HG03521 (cell line): ENCODE measurements at regions not wholly inside any gene's neighbourhood (a gene's known extent, or its start where the extent isn't known, plus 50 kb on each side); places are given as distances from the start of the nearest gene placed in this dataset.
"Not testable (repeated sequence)": the region's sequence is repeated elsewhere in the genome, so short reads cannot be mapped to it uniquely, and the experiment has no call there.

Experiments used
- ATAC-seq: cut with Tn5 transposase; IDR thresholded peaks from one replicate; pipeline ENCODE4 v1.9.1; 2021; ENCODE audit warnings: mild to moderate bottlenecking, moderate library complexity; ENCODE audit not compliant: unreplicated experiment

GRCh38 chr5:165004175-165004574 is 1498.8 kb downstream of the MAT2B start:
- no peak for ATAC-seq

DNA sequence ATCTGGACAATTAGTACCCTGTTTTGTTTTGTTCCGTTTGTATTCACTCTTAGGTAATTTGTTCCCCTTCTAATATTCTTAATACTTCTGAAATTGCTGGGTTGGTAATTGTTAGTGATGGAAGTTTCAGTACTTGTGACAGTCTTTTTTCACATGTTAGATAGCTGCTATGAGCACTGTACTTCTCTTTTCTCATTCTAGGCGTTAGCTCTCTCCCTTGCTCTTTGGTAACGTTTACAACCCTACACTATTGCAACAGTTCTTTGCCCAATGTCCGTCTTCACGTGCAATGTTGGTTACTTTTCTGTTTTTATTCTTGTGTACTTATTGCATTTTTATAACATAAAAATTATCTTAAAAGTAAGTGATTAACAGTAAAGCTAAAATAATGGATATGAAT is 1509.0 kb downstream of the MAT2B start:
- ATAC-seq: no peak

GRCh38 chr5:165015126-165015525 is 1509.7 kb downstream of the MAT2B start:
- ATAC-seq: no peak

DNA sequence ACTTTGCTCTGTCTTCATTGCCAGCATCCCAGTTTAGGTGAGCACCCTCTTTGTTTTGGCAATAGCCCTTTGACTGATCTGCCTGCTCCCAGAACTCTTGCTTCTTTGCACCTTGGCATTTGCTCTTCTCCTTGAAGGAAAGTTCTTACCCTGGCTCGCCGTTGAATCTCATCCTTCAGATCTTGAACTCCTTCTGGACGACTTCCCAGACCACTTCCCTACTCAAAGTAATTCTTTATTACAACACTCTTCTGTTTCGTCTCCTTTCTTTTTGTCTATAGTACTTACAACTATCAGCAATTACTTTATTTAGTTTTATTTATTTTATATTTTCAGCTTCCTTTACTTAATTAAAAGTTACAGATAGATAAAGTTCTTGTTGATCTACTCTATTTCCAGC is 1510.1 kb downstream of the MAT2B start:
- no peak for ATAC-seq

DNA sequence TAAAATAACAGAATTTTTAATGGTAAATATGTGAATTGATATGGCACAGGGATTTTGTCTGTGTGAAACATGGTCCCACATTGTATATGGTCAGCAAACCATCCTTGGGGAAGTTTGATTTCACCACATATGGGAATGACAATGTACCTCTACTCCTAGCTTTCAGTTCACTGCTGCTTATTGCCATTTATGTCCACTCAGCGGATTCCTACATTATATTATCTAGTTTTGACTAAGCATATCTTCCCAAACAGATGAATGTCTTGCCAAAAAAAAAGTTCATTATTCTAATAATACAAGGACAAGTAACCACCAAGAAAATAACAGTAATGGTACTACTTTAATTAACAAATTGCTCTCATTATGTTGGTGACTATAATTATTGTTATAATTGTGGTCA is 1521.6 kb downstream of the MAT2B start:
- no peak for ATAC-seq

DNA sequence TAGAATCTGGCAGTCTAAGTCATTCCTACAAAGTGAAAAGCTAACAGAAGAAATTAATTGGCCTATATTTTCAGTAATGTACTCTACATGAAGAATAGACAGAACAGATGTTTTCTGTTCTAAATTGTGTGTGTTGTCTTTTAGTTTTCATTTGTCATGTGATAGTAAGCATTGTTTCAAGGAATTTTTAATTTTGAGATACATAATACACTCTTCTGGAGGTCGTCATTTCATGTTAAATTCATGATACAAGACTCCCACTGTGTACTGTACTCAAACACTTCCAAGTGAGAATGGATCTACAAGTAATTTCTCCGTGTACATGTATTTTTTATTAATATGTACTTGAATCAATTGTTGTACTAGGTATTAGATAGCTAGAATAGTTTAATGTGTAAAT is 1522.9 kb downstream of the MAT2B start:
- ATAC-seq: no peak

DNA sequence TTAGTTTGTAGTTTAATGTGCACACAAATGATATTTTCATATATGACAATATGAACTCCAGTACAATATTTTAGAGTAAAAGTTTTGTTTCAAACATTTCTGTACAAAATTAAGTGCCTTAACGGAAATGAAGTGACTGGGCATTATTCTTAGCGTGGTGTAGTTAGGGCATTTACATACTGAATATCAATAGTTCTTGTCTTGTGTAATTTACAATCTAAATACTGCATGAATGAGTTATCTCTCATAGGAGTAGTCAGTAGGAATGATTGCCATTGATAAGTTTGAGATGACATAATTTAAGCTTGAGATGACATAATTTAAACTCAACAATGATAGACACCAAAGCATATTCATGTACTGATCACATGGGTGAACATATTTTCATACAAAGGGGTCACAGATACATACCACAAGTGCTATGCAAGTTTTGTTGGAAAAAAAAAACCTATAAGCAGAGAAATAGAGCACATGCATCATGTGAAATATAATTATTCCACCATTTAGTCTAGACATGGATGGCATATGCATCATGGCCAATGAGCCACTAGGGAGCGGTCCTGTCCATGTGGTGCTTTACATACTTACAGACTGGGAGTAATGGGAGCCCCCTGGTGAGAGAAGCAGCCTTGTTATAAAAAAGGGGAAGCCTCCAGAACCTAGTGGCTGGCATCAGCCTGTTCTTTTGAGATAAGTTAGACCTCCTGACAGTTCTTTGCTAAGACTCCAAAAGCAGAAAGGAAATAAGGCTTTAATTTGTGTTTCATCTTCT is 1523.9 kb downstream of the MAT2B start:
- no peak for ATAC-seq

DNA sequence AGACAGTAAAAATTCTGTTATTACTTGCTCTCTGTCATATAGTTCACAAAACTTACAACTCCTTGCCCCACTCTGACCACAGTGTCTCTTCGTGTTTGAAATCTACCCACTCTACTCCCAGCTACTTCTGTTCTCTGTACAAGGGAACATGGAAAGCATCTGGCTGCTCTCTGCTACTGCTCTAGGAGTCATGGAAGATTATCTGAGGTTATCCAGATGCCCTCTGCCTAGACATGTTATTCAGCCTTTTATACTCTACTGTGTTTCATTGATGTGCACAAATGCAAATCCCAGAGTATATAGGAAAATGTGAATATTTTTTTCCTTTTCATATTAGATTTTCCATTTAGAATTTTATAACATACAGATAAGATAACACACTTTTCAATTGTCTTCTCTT is 1525.6 kb downstream of the MAT2B start:
- ATAC-seq: no peak

DNA sequence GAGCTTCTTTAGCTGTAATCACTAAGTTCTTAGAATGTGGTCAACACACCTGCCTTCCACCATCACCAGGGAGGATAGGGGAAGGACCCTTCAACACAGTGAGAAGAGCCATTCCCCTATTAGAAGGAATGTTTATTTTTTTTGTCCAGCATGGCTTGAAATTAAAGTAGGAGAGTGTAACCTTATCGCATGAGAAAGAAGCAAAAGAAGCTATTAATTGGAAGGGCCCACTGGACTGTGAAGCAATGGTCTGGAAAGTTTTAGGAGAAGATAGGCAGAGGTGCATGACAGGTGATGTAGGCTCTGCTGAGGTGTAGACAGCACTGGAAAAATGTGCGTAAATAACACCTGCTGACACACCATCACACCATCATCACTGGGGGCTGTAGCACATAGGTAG is 1526.0 kb downstream of the MAT2B start:
- ATAC-seq: no peak

GRCh38 chr5:165035520-165035919 is 1530.1 kb downstream of the MAT2B start:
- ATAC-seq: no peak

GRCh38 chr5:165039748-165040147 is 1534.3 kb downstream of the MAT2B start:
- no peak for ATAC-seq

GRCh38 chr5:165045941-165046340 is 1540.5 kb downstream of the MAT2B start:
- ATAC-seq: not testable (repeated sequence)

DNA sequence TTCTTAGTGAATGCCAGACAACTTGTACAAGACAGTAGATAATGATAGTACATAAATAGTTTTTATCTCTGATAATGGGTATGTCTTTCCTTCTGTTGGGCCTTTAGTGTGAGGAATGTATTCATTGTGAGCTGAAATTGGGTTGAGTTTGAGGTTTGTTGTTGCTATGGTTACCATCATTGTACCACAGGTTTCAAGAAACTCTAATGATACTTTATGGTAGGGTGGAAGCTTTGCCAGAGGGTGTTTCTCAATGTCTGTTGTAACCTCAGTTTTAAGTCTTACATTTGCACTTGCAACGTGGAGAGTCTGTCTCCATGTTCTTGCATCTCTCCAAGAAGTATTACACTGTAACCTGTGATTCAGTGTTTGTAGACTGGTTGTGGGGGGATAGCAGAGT is 1550.1 kb downstream of the MAT2B start:
- ATAC-seq: no peak

- no peak for ATAC-seq
Measured at GRCh38 chr5:165057145-165057544, 1551.7 kb downstream of the MAT2B start.

DNA sequence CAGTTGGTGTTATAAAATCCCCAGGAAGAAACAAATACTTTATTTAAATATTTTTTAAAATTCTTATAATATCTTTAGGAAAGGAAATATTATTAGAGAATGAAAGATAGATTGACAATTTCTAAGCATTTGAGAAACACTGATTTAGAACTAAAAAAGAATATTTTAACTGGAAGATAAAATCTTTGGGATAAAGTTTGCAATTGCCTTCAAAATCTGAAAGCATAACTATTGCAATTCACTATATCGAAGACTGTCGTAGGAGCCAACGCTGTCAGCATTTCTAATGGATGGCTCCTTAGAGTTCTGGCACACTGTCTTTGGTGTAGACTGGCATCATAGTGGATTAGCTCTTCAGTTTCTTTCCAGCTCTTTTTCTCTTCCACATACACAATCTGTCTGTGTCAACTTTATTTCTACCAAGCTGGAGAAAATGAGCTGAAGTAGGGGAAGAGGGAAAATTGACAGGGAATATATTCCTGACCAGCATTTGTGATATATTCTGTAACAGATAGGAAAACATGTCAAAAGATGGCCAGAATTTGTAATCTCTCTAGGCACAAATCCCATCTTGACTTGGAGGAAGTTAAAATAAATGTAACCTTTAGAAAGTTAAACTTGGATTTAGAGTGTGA is 1561.4 kb downstream of the MAT2B start:
- no peak for ATAC-seq

GRCh38 chr5:165076686-165077085 is 1571.3 kb downstream of the MAT2B start:
- ATAC-seq: no peak

DNA sequence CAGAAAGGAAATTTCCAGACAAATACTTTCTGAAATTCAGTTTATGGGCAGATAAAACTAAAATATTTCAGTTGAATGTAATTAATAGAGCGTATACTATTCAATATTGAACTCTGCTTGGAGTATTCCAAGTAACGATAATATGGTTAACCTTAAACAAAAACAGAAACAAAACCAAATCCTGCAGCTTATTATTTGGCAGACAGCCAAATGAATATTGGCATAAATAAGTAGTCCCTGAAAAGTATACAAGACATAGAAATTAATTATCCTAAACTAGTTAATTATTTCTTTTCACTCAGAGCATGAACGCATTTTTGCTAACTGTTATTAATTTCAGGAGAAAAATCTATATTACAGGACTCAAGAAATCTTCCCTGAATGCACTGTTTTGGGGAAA is 1574.0 kb downstream of the MAT2B start:
- ATAC-seq: no peak

DNA sequence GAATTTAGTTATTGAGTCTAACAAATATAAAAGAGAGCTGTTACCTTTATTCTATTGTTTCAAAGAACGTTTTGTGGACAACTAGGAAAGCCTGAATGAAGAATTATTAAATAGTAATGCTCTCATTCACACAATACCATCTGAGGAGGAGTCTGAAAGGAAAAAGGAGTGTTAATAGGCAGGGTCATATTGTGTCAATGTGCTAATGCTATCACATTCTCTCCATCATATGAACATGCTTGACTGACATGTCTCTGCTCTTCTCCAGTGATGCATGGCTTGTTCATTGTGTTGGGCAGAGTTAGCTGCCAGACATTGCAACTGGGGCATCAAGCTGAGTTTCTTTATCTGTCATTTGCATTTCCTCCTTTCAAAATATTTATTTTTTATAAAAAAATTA is 1578.0 kb downstream of the MAT2B start:
- ATAC-seq: no peak

DNA sequence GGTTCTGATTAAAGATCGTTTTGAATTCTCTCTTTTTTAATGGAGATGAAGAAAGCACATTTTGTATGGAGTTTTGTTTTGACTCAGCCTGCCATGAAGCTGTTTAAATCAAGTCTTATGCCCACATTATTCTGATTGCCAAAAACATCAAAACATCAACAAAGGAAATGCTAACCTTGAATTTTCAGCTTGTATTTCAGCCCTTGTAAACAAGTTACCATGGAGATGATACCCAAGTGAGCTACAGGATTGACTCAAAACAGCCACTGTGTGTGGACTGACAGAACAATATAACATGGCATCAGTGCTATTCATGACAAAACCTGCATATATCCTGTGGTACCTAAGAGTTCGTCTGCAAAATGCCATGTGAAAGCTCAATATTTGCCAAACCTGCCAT is 1581.0 kb downstream of the MAT2B start:
- ATAC-seq: no peak

- ATAC-seq: no peak
Measured at GRCh38 chr5:165094782-165095181, 1589.4 kb downstream of the MAT2B start.

DNA sequence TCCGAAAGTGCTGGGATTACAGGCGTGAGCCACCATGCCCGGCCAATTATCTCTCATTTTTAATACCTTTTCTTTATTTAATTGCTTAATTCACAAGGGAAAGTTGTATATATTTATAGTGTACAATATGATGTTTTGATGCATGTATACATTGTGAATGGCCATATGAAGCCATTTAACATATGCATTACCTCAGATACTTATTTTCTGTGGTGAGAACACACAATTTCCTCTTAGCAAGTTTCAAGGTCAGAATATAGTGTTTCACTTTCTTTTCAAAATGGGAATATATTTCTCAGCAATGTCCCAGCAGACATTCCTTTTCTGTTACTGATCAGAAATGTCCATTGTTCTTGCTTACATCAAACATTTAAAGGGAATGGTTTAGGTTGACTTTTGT is 1596.3 kb downstream of the MAT2B start:
- ATAC-seq: no peak

GRCh38 chr5:165104611-165105010 is 1599.2 kb downstream of the MAT2B start:
- ATAC-seq: no peak

DNA sequence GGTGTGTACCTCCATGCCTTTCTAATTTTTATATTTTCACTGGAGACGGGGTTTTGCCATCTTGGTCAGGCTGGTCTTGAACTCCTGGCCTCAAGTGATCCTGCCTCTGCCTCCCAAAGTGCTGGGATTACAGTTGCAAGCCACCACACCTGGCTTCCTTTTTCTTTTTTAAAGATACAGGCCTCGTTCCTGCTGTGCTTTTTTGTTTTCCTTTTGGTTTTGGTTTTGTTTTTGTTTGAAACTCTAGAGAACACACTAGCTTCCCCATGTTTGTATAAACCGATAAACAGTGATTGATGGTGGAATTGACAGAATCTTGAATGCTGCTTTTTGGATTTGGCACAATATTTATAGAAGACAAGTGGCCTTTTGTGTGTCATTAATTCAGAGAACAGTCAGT is 1603.4 kb downstream of the MAT2B start:
- ATAC-seq: no peak
